ENCODE measurements at regions not wholly inside any gene's neighbourhood (a gene's known extent, or its start where the extent isn't known, plus 50 kb on each side); places are given as distances from the start of the nearest gene placed in this dataset.

GRCh38 chrX:88425739-88426138, 321.3 kb upstream of the CPXCR1 start:
- CTCF ChIA-PET, result no interaction called here
- POLR2A ChIA-PET, result no interaction called here
- Histone ChIP-seq H3K4me1 (ENCODE audit: control insufficient read depth, insufficient read depth, low read length) (no peaks in the 10 kb centered on the region), H3K27ac (ENCODE audit: low read length) (no peak overlapping the region), H3K9me3 (ENCODE audit: control insufficient read depth, insufficient read depth, low read depth, low read length) (no peaks in the 10 kb centered on the region), H3K4me3 (ENCODE audit: low read depth in 2 of 2, low read length in 2 of 2) (peak overlapping the region in 1 of 2 experiments; percentile 26; a peak in 1 of 4 replicates), H3K27me3 (ENCODE audit: control insufficient read depth, insufficient read depth, low read length) (no peaks in the 10 kb centered on the region), H3K36me3 (ENCODE audit: control insufficient read depth, insufficient read depth, low read length) (no peaks in the 10 kb centered on the region)
- DNase-seq (ENCODE audit: low read depth, low spot score) (no peak), ATAC-seq (no peak)
- intact Hi-C loops (cut with micrococcal nuclease; ENCODE audit: unreplicated experiment) (loop anchor here (2.0 kb wide), 1 partner anchor 187 kb away; no protein-coding TSS in a partner anchor), in situ Hi-C loops (cut with HindIII; ENCODE audit: low pct_unique_long_range_greater_than_20kb, low sequenced_read_pairs) (no loop called here)
- TF ChIP-seq POLR2AphosphoS5 (IDR thresholded peaks at IDR 0.05; ENCODE audit: low read depth, low read length) (no peak), CTCF (IDR thresholded peaks at IDR 0.05) (peak; percentile 44; the same call in 1 of the 2 replicates), SIN3A (IDR thresholded peaks at IDR 0.05; ENCODE audit: borderline replicate concordance, insufficient read depth, low read depth, low read length) (no peak), TCF7L2 (IDR thresholded peaks at IDR 0.05; ENCODE audit: low read depth, low read length) (no peak)
- BruUV-seq (replicated peaks), result no TSS peak

- POLR2A ChIA-PET, result no interaction called here
- intact Hi-C loops (cut with micrococcal nuclease; ENCODE audit: unreplicated experiment), result no loop called here
Observed at GRCh38 chrX:88437563-88437962, 309.5 kb upstream of the CPXCR1 start.

More at GRCh38 chrX:88437563-88437962, 309.5 kb upstream of the CPXCR1 start:
- Histone ChIP-seq H3K27me3 (ENCODE audit: control insufficient read depth, insufficient read depth, low read length) (no peaks in the 10 kb centered on the region), H3K27ac (ENCODE audit: low read length) (no peak overlapping the region), H3K4me1 (ENCODE audit: control insufficient read depth, insufficient read depth, low read length) (no peaks in the 10 kb centered on the region), H3K4me3 (ENCODE audit: low read depth in 2 of 2, low read length in 2 of 2) (no peak overlapping the region), H3K9me3 (ENCODE audit: control insufficient read depth, insufficient read depth, low read depth, low read length) (no peaks in the 10 kb centered on the region), H3K36me3 (ENCODE audit: control insufficient read depth, insufficient read depth, low read length) (no peaks in the 10 kb centered on the region)
- ATAC-seq (no peak), DNase-seq (ENCODE audit: low read depth, low spot score) (no peak)
- no TSS peak for BruUV-seq (replicated peaks)
- TF ChIP-seq POLR2AphosphoS5 (IDR thresholded peaks at IDR 0.05; ENCODE audit: low read depth, low read length) (no peak), CTCF (IDR thresholded peaks at IDR 0.05) (no peak), TCF7L2 (IDR thresholded peaks at IDR 0.05; ENCODE audit: low read depth, low read length) (no peak), SIN3A (IDR thresholded peaks at IDR 0.05; ENCODE audit: borderline replicate concordance, insufficient read depth, low read depth, low read length) (no peak), REST (IDR thresholded peaks at IDR 0.05; ENCODE audit: insufficient read depth in 1 of 2, low read depth in 2 of 2, low read length in 1 of 2) (no peak)
- CTCF ChIA-PET, result no interaction called here
- in situ Hi-C loops (cut with HindIII; ENCODE audit: low pct_unique_long_range_greater_than_20kb, low sequenced_read_pairs), result no loop called here

Measured in Panc1 (cell line).